H1 (cell line): ENCODE measurements at regions not wholly inside any gene's neighbourhood (a gene's known extent, or its start where the extent isn't known, plus 50 kb on each side); places are given as distances from the start of the nearest gene placed in this dataset.

Experiments
- CTCF ChIA-PET: fragments of 300-600 bp; sonication (Branson Sonifier 250); formaldehyde crosslinking; loops from one replicate; lab custom pipeline; 2021; ENCODE audit not compliant: partially characterized antibody; lab: Charles Lee
- POLR2A ChIA-PET: fragments of 300-600 bp; sonication (Branson Sonifier 250); formaldehyde crosslinking; loops from one replicate; lab custom pipeline; 2021; ENCODE audit warnings: inconsistent platforms; ENCODE audit not compliant: partially characterized antibody; lab: Charles Lee
- DNase-seq, 2 experiments: peaks; one replicate each; pipeline versions ENCODE4 v3.0.0 to v3.0.0-alpha.2; 2010 to 2022; ENCODE audit warnings: low spot score in 2 of 2, low read depth in 1 of 2, mixed read lengths in 1 of 2
- FAIRE-seq: peaks from 2 replicates; lab custom pipeline; 2011; peaks lifted over from hg19 to GRCh38; lab: Jason Lieb, UNC
- H2AFZ ChIP-seq: 2 replicates; pipeline ENCODE4 v1.8.1; 2012; ENCODE audit warnings: low read length, inconsistent platforms
- H2AK5ac ChIP-seq: 2 replicates; pipeline ENCODE4 v1.6.1; 2013; ENCODE audit warnings: low read depth, low read length
- H2BK120ac ChIP-seq: replicated peaks from 2 replicates; pipeline ENCODE3; 2013; ENCODE audit warnings: low read depth, low read length, inconsistent platforms
- H2BK12ac ChIP-seq: 2 replicates; pipeline ENCODE4 v1.6.1; 2013; ENCODE audit warnings: low read depth, low read length
- H2BK15ac ChIP-seq: 2 replicates; pipeline ENCODE4 v1.6.1; 2013; ENCODE audit warnings: low read length
- H2BK20ac ChIP-seq: 2 replicates; pipeline ENCODE4 v1.6.1; 2013; ENCODE audit warnings: low read length
- H2BK5ac ChIP-seq: 2 replicates; pipeline ENCODE4 v1.6.1; 2013; ENCODE audit warnings: low read depth, low read length
- H3K14ac ChIP-seq: 2 replicates; pipeline ENCODE4 v1.6.1; 2013; ENCODE audit warnings: inconsistent platforms; ENCODE audit not compliant: insufficient read length
- H3K18ac ChIP-seq: 2 replicates; pipeline ENCODE4 v1.6.1; 2013; ENCODE audit warnings: low read length; ENCODE audit errors: extremely low read depth
- H3K23ac ChIP-seq: 2 replicates; pipeline ENCODE4 v1.6.1; 2013; ENCODE audit warnings: inconsistent platforms; ENCODE audit not compliant: insufficient read length
- H3K23me2 ChIP-seq: 2 replicates; pipeline ENCODE4 v1.6.1; 2013; ENCODE audit warnings: low read depth, low read length
- H3K27ac ChIP-seq: 2 replicates; pipeline ENCODE4 v1.6.1; 2011; ENCODE audit warnings: low read depth, low read length, inconsistent platforms
- H3K27me3 ChIP-seq, 4 experiments: replicated peaks in 1 of 4; 1 replicate in 1 of 4; 2 replicates in 3 of 4; pipeline versions ENCODE4 v1.6.1 to v1.8.1; 2011 to 2013; ENCODE audit warnings: low read length in 3 of 4, mild to moderate bottlenecking in 3 of 4, inconsistent platforms in 2 of 4, mixed read lengths in 2 of 4, moderate library complexity in 1 of 4; ENCODE audit not compliant: control insufficient read depth in 3 of 4, insufficient read depth in 3 of 4; ENCODE audit errors: extremely low read depth in 1 of 4
- H3K36me3 ChIP-seq, 4 experiments: 2 replicates each; pipeline versions ENCODE4 v1.6.1 to v1.8.1; 2011 to 2013; ENCODE audit warnings: mild to moderate bottlenecking in 4 of 4, low read length in 3 of 4, moderate library complexity in 2 of 4, control low read depth in 1 of 4, inconsistent platforms in 1 of 4; ENCODE audit not compliant: insufficient read depth in 4 of 4, control insufficient read depth in 2 of 4
- H3K4ac ChIP-seq: replicated peaks from 2 replicates; pipeline ENCODE3; 2013; ENCODE audit warnings: low read length, low read depth, mixed read lengths, inconsistent platforms; ENCODE audit not compliant: insufficient read length
- H3K4me1 ChIP-seq, 4 experiments: replicated peaks in 1 of 4; 1 replicate in 1 of 4; 2 replicates in 3 of 4; pipeline versions ENCODE4 v1.6.1 to v1.8.1; 2011 to 2013; ENCODE audit warnings: low read length in 3 of 4, inconsistent platforms in 2 of 4, mixed read lengths in 1 of 4; ENCODE audit not compliant: insufficient read depth in 4 of 4, control insufficient read depth in 3 of 4
- H3K4me2 ChIP-seq, 2 experiments: 2 replicates each; pipeline versions ENCODE4 v1.6.1 to v1.8.1; 2011 to 2013; ENCODE audit warnings: low read depth in 2 of 2, low read length in 2 of 2, control low read depth in 1 of 2, inconsistent platforms in 1 of 2, mild to moderate bottlenecking in 1 of 2; ENCODE audit not compliant: insufficient read depth in 1 of 2
- H3K4me3 ChIP-seq, 4 experiments: fragments of 200-600, 300-600 bp in 1 of 4; sonication (generic), shearing (Covaris generic), sonication (Bioruptor Twin) in 1 of 4; 2 replicates each; pipeline versions ENCODE4 v1.5.1 to v1.8.1; 2011 to 2016; ENCODE audit warnings: low read length in 4 of 4, low read depth in 3 of 4, control low read depth in 2 of 4, inconsistent platforms in 2 of 4, mild to moderate bottlenecking in 2 of 4, mixed read lengths in 1 of 4, moderate library complexity in 1 of 4; ENCODE audit not compliant: insufficient read depth in 2 of 4; ENCODE audit errors: extremely low read depth in 1 of 4
- H3K56ac ChIP-seq: replicated peaks from 2 replicates; pipeline ENCODE3; 2013; ENCODE audit warnings: low read depth, mild to moderate bottlenecking, mixed read lengths, low read length, inconsistent platforms; ENCODE audit not compliant: insufficient read length
- H3K79me1 ChIP-seq: 2 replicates; pipeline ENCODE4 v1.6.1; 2013; ENCODE audit warnings: low read depth, low read length, control low read depth
- H3K79me2 ChIP-seq, 2 experiments: 2 replicates each; pipeline versions ENCODE4 v1.6.1 to v1.8.1; 2012 to 2013; ENCODE audit warnings: low read length in 2 of 2, mild to moderate bottlenecking in 2 of 2, inconsistent platforms in 1 of 2; ENCODE audit not compliant: insufficient read depth in 2 of 2, control insufficient read depth in 1 of 2
- H3K9ac ChIP-seq, 4 experiments: replicated peaks in 1 of 4; 1 replicate in 1 of 4; 2 replicates in 3 of 4; pipeline versions ENCODE4 v1.6.1 to v1.8.1; 2011 to 2013; ENCODE audit warnings: low read depth in 3 of 4, low read length in 3 of 4, control low read depth in 2 of 4, mild to moderate bottlenecking in 2 of 4, moderate library complexity in 2 of 4, inconsistent platforms in 1 of 4; ENCODE audit errors: extremely low read depth in 1 of 4
- H3K9me3 ChIP-seq, 2 experiments: 2 replicates each; pipeline versions ENCODE4 v1.6.1 to v1.8.1; 2012 to 2013; ENCODE audit warnings: mild to moderate bottlenecking in 2 of 2, moderate library complexity in 2 of 2, control low read depth in 1 of 2, inconsistent platforms in 1 of 2, low read depth in 1 of 2, low read length in 1 of 2, mixed read lengths in 1 of 2; ENCODE audit not compliant: insufficient read depth in 2 of 2
- H4K20me1 ChIP-seq, 2 experiments: replicated peaks in 1 of 2; 2 replicates each; pipeline versions ENCODE3 to v1.8.1; 2011 to 2013; ENCODE audit warnings: inconsistent platforms in 2 of 2, low read length in 2 of 2, mild to moderate bottlenecking in 1 of 2; ENCODE audit not compliant: insufficient read depth in 2 of 2, control insufficient read depth in 1 of 2
- H4K5ac ChIP-seq: 2 replicates; pipeline ENCODE4 v1.6.1; 2013; ENCODE audit warnings: low read length, low read depth, mixed read lengths, inconsistent platforms; ENCODE audit not compliant: insufficient read length
- H4K8ac ChIP-seq: 2 replicates; pipeline ENCODE4 v1.8.0; 2013; ENCODE audit warnings: mild to moderate bottlenecking, moderate library complexity, low read length, inconsistent platforms; ENCODE audit not compliant: insufficient read depth; ENCODE audit errors: extremely low read depth
- H4K91ac ChIP-seq: replicated peaks from 2 replicates; pipeline ENCODE3; 2013; ENCODE audit warnings: low read length, mixed read lengths, inconsistent platforms; ENCODE audit not compliant: insufficient read length
- BACH1 ChIP-seq: IDR thresholded peaks from 2 replicates; pipeline ENCODE4 v1.6.1; 2012; ENCODE audit warnings: low read length, improper control_type of control experiment
- BCL11A ChIP-seq, 2 experiments: IDR thresholded peaks; one replicate each; pipeline ENCODE4 v1.6.1; 2011; ENCODE audit warnings: low read depth in 2 of 2, low read length in 2 of 2, mild to moderate bottlenecking in 2 of 2
- CHD1 ChIP-seq: IDR thresholded peaks from 2 replicates; pipeline ENCODE4 v1.6.1; 2012; ENCODE audit warnings: low read depth, low read length, improper control_type of control experiment
- KDM4A ChIP-seq: IDR thresholded peaks from one replicate; pipeline ENCODE4 v1.7.1; 2012; ENCODE audit warnings: low read depth, mild to moderate bottlenecking, moderate library complexity, low read length, inconsistent platforms; ENCODE audit not compliant: severe bottlenecking
- POLR2AphosphoS5 ChIP-seq: IDR thresholded peaks from 2 replicates; pipeline ENCODE4 v1.6.1; 2011; ENCODE audit warnings: low read depth, low read length
- RBBP5 ChIP-seq: IDR thresholded peaks from 2 replicates; pipeline ENCODE4 v1.7.1; 2012; ENCODE audit warnings: low read depth, mild to moderate bottlenecking, inconsistent platforms, low read length, moderate library complexity, borderline replicate concordance
- SIX5 ChIP-seq: IDR thresholded peaks from 2 replicates; pipeline ENCODE4 v1.6.1; 2011; ENCODE audit warnings: mild to moderate bottlenecking, low read depth, low read length
- WGBS, 2 experiments: shearing (Covaris generic) in 1 of 2; methylation state at CpG; one replicate each; pipeline versions ENCODE4 v1.1.6 to v1.1.7; 2013 to 2015; ENCODE audit warnings: low lambda C conversion rate in 2 of 2, mixed read lengths in 2 of 2, inconsistent platforms in 1 of 2, low coverage in 1 of 2, missing lambda C conversion rate in 1 of 2; ENCODE audit not compliant: insufficient replicate concordance in 2 of 2, insufficient coverage in 1 of 2, insufficient read length in 1 of 2; ENCODE audit errors: extremely low coverage in 1 of 2, missing lambda C conversion rate in 1 of 2; 5-methylcytosine and 5-hydroxymethylcytosine counted together
- TF ChIP-seq, protein P1 (sequence below): IDR thresholded peaks from 2 replicates; pipeline ENCODE4 v1.6.1; 2011; ENCODE audit warnings: low read length, improper control_type of control experiment
- TF ChIP-seq, protein P2 (sequence below): IDR thresholded peaks from 2 replicates; pipeline ENCODE4 v1.6.1; 2012; ENCODE audit warnings: low read length, inconsistent platforms

DNA sequence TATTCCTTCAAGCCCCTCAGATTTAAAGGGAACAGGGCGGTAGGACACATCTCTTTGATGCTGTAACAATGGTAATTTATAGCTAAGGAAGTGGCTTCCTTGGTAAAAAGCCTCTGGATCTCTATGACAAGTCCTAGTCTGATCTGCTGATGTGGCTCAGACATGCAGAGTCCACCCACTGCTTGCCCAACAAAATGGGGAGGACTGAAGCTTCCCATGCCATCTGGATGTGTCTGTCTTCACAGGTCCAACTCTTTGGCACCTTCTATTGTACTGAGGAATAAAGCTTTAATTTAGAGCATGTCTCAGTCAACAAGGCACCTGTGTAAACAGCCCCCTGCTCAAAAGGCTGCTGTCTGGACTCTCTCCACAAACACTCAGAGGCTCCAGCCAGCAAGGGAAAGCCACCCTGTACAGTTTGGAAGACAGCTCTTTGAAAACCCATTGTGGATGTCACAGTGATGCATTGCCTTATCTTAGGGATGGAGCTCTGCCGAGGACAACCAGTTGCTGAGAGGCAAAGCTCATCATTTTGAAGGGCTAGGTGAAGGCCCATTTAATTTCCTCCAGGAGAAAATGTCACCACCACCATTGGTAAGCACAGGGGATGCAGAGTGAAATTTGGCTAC is 348.6 kb upstream of the GRM7 start:
- H3K23ac ChIP-seq: no peak overlapping the region
- no peak overlapping the region for H3K14ac ChIP-seq
- no peak overlapping the region for H3K27ac ChIP-seq
- no peak for FAIRE-seq
- no peaks in the 10 kb centered on the region for H3K79me1 ChIP-seq
- no peaks in the 10 kb centered on the region for H3K23me2 ChIP-seq
- no peak overlapping the region for H3K4me3 ChIP-seq
- H3K56ac ChIP-seq: no peak overlapping the region
- no peak overlapping the region for H3K4me2 ChIP-seq
- no peak overlapping the region for H2BK20ac ChIP-seq
- H3K9ac ChIP-seq: no peak overlapping the region
- no peaks in the 10 kb centered on the region; a peak in 1 of 4 replicates for H3K9me3 ChIP-seq
- H4K20me1 ChIP-seq: no peaks in the 10 kb centered on the region
- H3K36me3 ChIP-seq: no peaks in the 10 kb centered on the region
- no peaks in the 10 kb centered on the region for H3K4me1 ChIP-seq
- TF ChIP-seq, protein P1, sequence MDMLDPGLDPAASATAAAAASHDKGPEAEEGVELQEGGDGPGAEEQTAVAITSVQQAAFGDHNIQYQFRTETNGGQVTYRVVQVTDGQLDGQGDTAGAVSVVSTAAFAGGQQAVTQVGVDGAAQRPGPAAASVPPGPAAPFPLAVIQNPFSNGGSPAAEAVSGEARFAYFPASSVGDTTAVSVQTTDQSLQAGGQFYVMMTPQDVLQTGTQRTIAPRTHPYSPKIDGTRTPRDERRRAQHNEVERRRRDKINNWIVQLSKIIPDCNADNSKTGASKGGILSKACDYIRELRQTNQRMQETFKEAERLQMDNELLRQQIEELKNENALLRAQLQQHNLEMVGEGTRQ: no peak
- TF ChIP-seq, protein P2, sequence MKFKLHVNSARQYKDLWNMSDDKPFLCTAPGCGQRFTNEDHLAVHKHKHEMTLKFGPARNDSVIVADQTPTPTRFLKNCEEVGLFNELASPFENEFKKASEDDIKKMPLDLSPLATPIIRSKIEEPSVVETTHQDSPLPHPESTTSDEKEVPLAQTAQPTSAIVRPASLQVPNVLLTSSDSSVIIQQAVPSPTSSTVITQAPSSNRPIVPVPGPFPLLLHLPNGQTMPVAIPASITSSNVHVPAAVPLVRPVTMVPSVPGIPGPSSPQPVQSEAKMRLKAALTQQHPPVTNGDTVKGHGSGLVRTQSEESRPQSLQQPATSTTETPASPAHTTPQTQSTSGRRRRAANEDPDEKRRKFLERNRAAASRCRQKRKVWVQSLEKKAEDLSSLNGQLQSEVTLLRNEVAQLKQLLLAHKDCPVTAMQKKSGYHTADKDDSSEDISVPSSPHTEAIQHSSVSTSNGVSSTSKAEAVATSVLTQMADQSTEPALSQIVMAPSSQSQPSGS: no peak
- no peak for TF ChIP-seq BCL11A (IDR thresholded peaks at IDR 0.05; ENCODE audit: low read depth in 2 of 2, low read length in 2 of 2)
- TF ChIP-seq KDM4A: no peak
- no peak for TF ChIP-seq CHD1
- no peak for TF ChIP-seq SIX5
- TF ChIP-seq RBBP5: no peak
- no peak for TF ChIP-seq POLR2AphosphoS5
- no peak for TF ChIP-seq BACH1
- TF ChIP-seq, all 59 proteins: peak for 0
- H2BK12ac ChIP-seq: no peak overlapping the region
- CTCF ChIA-PET: no interaction called here
- H4K8ac ChIP-seq: no peak overlapping the region
- H3K18ac ChIP-seq: no peak overlapping the region
- 94% methylated on average over 2 of the region's 2 CpGs; no CpG with 5 or more reads in 1 of the 2 experiments for WGBS, 2 experiments
- no peak overlapping the region for H2AK5ac ChIP-seq
- no peak overlapping the region for H2BK5ac ChIP-seq
- no peaks in the 10 kb centered on the region for H3K79me2 ChIP-seq
- H2AFZ ChIP-seq: no peak overlapping the region
- POLR2A ChIA-PET: no interaction called here
- DNase-seq: no peak
- no peak overlapping the region for H3K4ac ChIP-seq
- H4K91ac ChIP-seq: no peak overlapping the region
- H3K27me3 ChIP-seq: no peaks in the 10 kb centered on the region
- no peak overlapping the region for H2BK15ac ChIP-seq
- no peak overlapping the region for H4K5ac ChIP-seq
- H2BK120ac ChIP-seq: no peak overlapping the region
